HG02970 (cell line): ENCODE measurements at regions not wholly inside any gene's neighbourhood (a gene's known extent, or its start where the extent isn't known, plus 50 kb on each side); places are given as distances from the start of the nearest gene placed in this dataset.
"Not testable (repeated sequence)": the region's sequence is repeated elsewhere in the genome, so short reads cannot be mapped to it uniquely, and the experiment has no call there.

Source experiments
- ATAC-seq: cut with Tn5 transposase; IDR thresholded peaks from one replicate; pipeline ENCODE4 v1.9.1; 2021; ENCODE audit warnings: mild to moderate bottlenecking, moderate library complexity, moderate number of reproducible peaks; ENCODE audit not compliant: unreplicated experiment, low FRiP score

GRCh38 chr6:119449331-119450156, 100.0 kb upstream of the MAN1A1 start:
- no peak for ATAC-seq

GRCh38 chr6:119447921-119448320, 98.4 kb upstream of the MAN1A1 start:
- ATAC-seq: no peak

- no peak for ATAC-seq
Measured at GRCh38 chr6:119446609-119447008, 97.0 kb upstream of the MAN1A1 start.

GRCh38 chr6:119446115-119446554, 96.6 kb upstream of the MAN1A1 start:
- no peak for ATAC-seq

GRCh38 chr6:119445666-119446065, 96.1 kb upstream of the MAN1A1 start:
- ATAC-seq: no peak

GRCh38 chr6:119444642-119445557, 95.3 kb upstream of the MAN1A1 start:
- peak; percentile 53 for ATAC-seq

DNA sequence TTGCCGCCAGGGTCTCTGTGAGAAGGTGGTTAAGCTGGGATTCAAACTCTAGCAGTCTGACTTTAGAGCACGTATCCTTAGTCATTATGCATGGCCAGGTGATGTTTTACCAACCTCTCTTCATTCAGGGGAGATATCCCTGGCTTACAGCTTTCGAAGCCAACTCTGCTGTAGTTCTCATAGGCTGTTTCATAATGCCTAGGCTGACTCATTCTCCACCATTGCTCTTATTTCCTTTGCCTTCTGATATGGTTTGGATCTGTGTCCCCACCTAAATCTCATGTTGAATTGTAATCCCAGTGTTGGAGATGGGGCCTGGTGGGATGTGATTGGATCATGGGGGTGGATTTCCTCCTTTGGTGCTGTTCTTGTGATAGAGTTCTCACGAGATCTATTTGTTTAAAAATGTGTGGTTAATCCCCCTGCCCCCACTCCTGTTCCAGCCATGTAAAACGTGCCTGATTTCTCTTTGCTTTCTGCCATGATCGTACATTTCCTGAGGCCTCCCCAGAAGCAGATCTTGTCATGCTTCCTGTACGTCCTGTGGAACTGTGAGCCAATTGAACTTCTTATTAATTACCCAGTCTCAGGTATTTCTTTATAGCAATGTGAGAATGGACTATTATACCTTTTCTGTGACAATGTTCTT, 94.6 kb upstream of the MAN1A1 start:
- ATAC-seq: no peak

GRCh38 chr6:119442776-119443184, 93.2 kb upstream of the MAN1A1 start:
- peak; percentile 67 for ATAC-seq

DNA sequence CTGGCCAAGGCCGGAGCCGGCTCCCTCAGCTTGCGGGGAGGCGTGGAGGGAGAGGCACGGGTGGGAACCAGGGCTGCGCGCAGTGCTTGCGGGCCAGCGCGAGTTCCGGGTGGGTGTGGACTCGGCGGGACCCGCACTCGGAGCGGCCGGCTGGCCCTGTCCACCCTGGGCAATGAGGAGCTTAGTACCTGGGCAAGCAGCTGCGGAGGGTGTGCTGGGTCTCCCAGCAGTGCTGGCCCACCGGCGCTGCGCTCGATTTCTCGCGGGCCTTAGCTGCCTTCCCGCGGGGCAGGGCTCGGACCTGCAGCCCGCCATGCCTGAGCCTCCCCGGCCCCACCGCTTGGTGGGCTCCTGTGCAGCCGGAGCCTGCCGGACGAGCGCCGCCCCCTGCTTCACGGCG, 91.4 kb upstream of the MAN1A1 start:
- ATAC-seq: no peak

- ATAC-seq: no peak
Measured at GRCh38 chr6:119436583-119436982, 87.0 kb upstream of the MAN1A1 start.

DNA sequence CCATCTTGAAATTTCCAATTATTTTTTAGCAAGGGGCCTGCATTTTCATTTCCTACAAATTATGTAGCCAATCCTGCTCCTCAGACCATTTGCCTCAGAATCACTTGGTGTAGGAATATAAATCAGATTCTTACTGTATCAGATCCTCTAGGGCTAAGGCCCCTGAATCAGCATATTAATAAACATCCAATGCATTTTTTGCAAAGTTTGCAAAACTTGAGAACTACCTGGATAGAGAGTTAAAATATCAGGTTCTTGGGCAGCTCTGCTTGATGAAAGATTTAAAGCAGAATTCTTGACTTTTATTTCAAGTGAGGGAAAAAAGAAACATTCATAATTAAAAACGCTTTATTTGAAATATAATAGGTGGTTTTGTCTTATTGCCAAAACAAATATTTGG, 82.2 kb upstream of the MAN1A1 start:
- ATAC-seq: no peak

GRCh38 chr6:119430805-119431204, 81.2 kb upstream of the MAN1A1 start:
- no peak for ATAC-seq

DNA sequence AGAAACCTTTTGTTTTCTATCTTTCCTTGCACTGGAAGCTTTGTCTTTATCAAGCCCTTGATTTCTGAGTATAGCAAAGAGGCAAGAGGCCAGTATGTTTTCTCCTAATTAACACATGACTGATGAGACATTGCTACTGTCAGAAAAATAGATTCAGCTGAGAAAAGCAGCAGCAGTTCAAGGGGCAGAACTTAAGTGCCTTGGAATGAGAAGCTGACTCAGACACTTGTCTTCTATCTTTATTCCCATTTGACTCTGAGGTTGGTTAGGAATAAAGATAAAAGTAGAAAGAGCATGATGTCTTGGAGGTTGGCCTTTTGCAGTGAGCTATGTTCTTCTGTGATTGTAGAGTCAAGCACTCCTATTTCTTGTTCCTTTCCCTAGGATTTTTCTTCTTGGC, 79.1 kb upstream of the MAN1A1 start:
- no peak for ATAC-seq

- ATAC-seq: no peak
Measured at GRCh38 chr6:119426619-119427018, 77.1 kb upstream of the MAN1A1 start.

DNA sequence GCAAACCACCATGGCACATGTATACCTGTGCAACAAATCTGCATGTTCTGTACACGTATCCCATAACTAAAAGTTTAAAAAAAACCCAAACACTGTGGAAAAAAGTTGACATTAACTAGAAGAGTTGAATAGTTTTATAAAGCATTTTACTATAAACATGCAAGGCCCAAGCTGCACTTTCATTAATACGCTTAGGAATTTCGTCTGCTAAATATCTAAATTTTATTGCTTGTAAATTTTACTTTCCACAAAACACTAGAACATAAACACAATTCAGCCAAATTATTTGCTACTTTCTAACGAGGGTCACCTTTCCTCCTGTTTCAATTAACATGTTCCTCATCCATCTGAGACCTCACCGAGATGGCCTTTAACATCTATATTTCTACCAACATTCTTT, 74.4 kb upstream of the MAN1A1 start:
- ATAC-seq: no peak

DNA sequence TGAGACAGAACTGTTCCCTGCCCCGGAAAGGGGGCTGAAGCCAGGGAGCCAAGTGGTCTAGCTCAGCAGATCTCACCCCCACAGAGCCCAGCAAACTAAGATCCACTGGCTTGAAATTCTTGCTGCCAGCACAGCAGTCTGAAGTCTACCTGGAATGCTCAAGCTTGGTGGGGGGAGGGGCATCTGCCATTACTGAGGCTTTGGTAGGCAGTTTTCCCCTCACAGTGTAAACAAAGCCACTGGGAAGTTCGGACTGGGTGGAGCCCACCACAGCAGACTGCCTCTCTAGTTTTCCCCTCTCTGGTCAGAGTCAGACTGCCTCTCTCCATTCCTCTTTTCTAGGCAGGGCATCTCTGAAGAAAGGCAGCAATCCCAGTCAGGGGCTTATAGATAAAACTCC, 68.5 kb upstream of the MAN1A1 start:
- not testable (repeated sequence) for ATAC-seq

GRCh38 chr6:119407156-119407555, 57.6 kb upstream of the MAN1A1 start:
- no peak for ATAC-seq

GRCh38 chr6:119405114-119405513, 55.6 kb upstream of the MAN1A1 start:
- ATAC-seq: not testable (repeated sequence)
